OCI-LY7 (cell line): ENCODE measurements at regions not wholly inside any gene's neighbourhood (a gene's known extent, or its start where the extent isn't known, plus 50 kb on each side); places are given as distances from the start of the nearest gene placed in this dataset.

Source experiments
- BruUV-seq: library from RNA; stranded (reverse); fragments of 400-500 nt; replicated peaks from 2 replicates; lab custom pipeline; 2021; lab: Mats Ljungman, UMichigan
- CTCF ChIA-PET: fragments of 300-600 bp; sonication (Branson Sonifier 250); formaldehyde crosslinking; loops from one replicate; lab custom pipeline; 2022; ENCODE audit warnings: antibody characterized with exemption; ENCODE audit not compliant: unreplicated experiment; lab: Charles Lee
- POLR2A ChIA-PET: fragments of 300-600 bp; sonication (Branson Sonifier 250); formaldehyde crosslinking; loops from one replicate; lab custom pipeline; 2022; ENCODE audit warnings: antibody characterized with exemption; lab: Charles Lee
- DNase-seq: peaks from one replicate; pipeline ENCODE4 v3.0.0-alpha.2; 2015; ENCODE audit warnings: low spot score
- H2AFZ ChIP-seq: fragments of 200-600 bp; sonication (generic), shearing (Covaris generic); 2 replicates; pipeline ENCODE4 v1.6.1; 2014; ENCODE audit warnings: mild to moderate bottlenecking, antibody characterized with exemption, low read length, moderate library complexity
- H3K27ac ChIP-seq: fragments of 200-600 bp; sonication (generic); 2 replicates; pipeline ENCODE4 v1.5.1; 2014; ENCODE audit warnings: mixed run types, low read depth, mild to moderate bottlenecking, moderate library complexity, low read length, inconsistent platforms; ENCODE audit not compliant: poor library complexity, severe bottlenecking
- H3K36me3 ChIP-seq: fragments of 200-600 bp; sonication (generic); 2 replicates; pipeline ENCODE4 v1.6.1; 2014; ENCODE audit warnings: mild to moderate bottlenecking, antibody characterized with exemption, low read length, moderate library complexity, mixed read lengths; ENCODE audit not compliant: insufficient read depth
- H3K4me1 ChIP-seq: fragments of 200-600 bp; sonication (generic); 2 replicates; pipeline ENCODE4 v1.5.1; 2014; ENCODE audit warnings: mild to moderate bottlenecking, low read length; ENCODE audit not compliant: insufficient read depth, poor library complexity, severe bottlenecking
- H3K4me2 ChIP-seq: fragments of 200-600 bp; sonication (generic); 2 replicates; pipeline ENCODE4 v1.6.1; 2014; ENCODE audit warnings: mild to moderate bottlenecking, low read length
- H3K4me3 ChIP-seq: fragments of 200-600 bp; sonication (generic); 2 replicates; pipeline ENCODE4 v1.5.1; 2014; ENCODE audit warnings: mild to moderate bottlenecking, low read depth, low read length; ENCODE audit not compliant: poor library complexity, severe bottlenecking
- H3K79me2 ChIP-seq: fragments of 200-600 bp; sonication (generic); 2 replicates; pipeline ENCODE4 v1.6.1; 2016; ENCODE audit warnings: low read depth, mild to moderate bottlenecking, low read length, moderate library complexity, mixed read lengths; ENCODE audit not compliant: insufficient read depth
- H3K9me2 ChIP-seq: fragments of 200-600 bp; sonication (generic); 2 replicates; pipeline ENCODE4 v1.6.1; 2016; ENCODE audit warnings: mild to moderate bottlenecking, low read length, mixed read lengths; ENCODE audit not compliant: insufficient read depth
- H3K9me3 ChIP-seq: fragments of 200-600 bp; sonication (generic); 2 replicates; pipeline ENCODE4 v1.6.1; 2014; ENCODE audit warnings: mild to moderate bottlenecking, mixed run types, low read length, mixed read lengths
- H4K20me1 ChIP-seq: fragments of 200-600 bp; sonication (generic); 2 replicates; pipeline ENCODE4 v1.6.1; 2014; ENCODE audit warnings: mild to moderate bottlenecking, antibody characterized with exemption, low read length, moderate library complexity, mixed read lengths; ENCODE audit not compliant: insufficient read depth
- EZH2phosphoT487 ChIP-seq: fragments of 200-600 bp; sonication (generic); IDR thresholded peaks from 2 replicates; pipeline ENCODE4 v1.6.1; 2018; ENCODE audit warnings: low read depth, borderline replicate concordance, mild to moderate bottlenecking, mixed run types, antibody characterized with exemption, low read length, moderate library complexity, mixed read lengths
- intact Hi-C: fragments of 100-400 bp; cut with micrococcal nuclease; formaldehyde crosslinking; loops from one replicate; pipeline ENCODE4 v1.10.0; 2022; ENCODE audit not compliant: unreplicated experiment
- TF ChIP-seq, protein P1 (sequence below): fragments of 200-600 bp; sonication (generic); conservative IDR thresholded peaks from 2 replicates; pipeline ENCODE4 v1.5.1; 2014; ENCODE audit warnings: mild to moderate bottlenecking, antibody characterized with exemption, low read length, moderate library complexity, mixed read lengths

DNA sequence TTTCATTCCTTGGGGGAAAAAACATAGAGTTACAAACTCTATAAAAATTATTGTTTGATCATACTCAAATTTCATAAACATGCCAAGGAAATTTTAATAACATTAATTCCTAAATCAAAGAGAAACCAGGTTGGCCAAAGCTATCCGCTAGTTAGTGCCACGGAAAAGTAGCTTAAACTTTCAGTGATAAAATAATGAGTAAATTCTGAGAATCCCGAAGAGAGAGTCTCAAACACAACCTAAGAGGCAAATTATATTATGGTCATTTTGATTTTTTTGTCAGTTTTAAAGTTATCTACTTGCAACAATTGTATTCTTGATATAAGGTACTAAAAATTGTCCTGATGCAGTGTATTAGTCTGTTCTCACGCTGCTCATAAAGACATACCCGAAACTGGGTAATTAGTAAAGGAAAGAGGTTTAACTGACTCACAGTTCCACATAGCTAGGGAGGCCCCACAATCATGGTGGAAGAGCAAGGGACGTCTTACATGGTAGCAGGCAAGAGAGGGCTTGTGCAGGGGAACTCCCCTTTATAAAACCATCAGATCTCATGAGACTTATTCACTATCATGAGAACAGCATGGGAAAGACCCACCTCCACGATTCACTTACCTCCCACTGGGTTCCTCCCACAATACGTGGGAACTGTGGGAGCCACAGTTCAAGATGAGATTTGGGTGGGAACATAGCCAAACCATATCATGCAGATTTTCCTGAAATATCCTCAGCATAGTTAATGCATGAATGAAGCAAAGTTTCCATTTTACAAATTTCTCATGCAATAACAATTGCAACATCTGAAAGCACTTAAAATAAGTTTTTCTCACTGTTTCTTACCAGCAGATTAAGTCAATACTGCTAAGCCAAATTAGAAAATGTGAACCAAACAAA lies 205.9 kb upstream of the STK17B start:
- intact Hi-C loops, result no loop called here

DNA sequence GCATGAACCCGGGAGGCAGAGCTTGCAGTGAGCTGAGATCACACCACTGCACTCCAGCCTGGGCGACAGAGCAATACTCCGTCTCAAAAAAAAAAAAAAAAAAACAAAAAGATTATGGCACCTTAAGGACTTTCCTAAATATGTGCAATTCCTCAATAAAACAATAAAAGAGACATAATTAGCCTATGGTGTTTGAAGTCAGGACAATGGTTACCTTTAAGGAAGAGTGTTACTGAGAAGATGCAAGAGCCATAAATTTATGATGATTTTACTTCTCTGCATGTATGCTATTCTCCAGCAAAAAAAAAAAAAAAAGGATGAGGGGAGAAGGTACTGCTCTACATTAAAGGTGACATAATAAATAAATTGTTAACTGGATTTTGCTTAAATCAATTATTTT lies 208.2 kb upstream of the STK17B start:
- Histone ChIP-seq H3K4me3 (no peak overlapping the region), H3K4me1 (no peaks in the 10 kb centered on the region), H3K9me3 (no peaks in the 10 kb centered on the region), H3K9me2 (no peaks in the 10 kb centered on the region), H2AFZ (no peak overlapping the region), H3K4me2 (no peak overlapping the region), H4K20me1 (no peaks in the 10 kb centered on the region), H3K27ac (no peak overlapping the region), H3K79me2 (no peaks in the 10 kb centered on the region), H3K36me3 (no peaks in the 10 kb centered on the region)
- DNase-seq, result no peak
- POLR2A ChIA-PET, result no interaction called here
- no TSS peak for BruUV-seq
- intact Hi-C loops, result no loop called here
- TF ChIP-seq, protein P1, sequence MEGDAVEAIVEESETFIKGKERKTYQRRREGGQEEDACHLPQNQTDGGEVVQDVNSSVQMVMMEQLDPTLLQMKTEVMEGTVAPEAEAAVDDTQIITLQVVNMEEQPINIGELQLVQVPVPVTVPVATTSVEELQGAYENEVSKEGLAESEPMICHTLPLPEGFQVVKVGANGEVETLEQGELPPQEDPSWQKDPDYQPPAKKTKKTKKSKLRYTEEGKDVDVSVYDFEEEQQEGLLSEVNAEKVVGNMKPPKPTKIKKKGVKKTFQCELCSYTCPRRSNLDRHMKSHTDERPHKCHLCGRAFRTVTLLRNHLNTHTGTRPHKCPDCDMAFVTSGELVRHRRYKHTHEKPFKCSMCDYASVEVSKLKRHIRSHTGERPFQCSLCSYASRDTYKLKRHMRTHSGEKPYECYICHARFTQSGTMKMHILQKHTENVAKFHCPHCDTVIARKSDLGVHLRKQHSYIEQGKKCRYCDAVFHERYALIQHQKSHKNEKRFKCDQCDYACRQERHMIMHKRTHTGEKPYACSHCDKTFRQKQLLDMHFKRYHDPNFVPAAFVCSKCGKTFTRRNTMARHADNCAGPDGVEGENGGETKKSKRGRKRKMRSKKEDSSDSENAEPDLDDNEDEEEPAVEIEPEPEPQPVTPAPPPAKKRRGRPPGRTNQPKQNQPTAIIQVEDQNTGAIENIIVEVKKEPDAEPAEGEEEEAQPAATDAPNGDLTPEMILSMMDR, result no peak
- TF ChIP-seq EZH2phosphoT487, result no peak
- CTCF ChIA-PET, result no interaction called here

More for the DNA sequence above, 205.9 kb upstream of the STK17B start:
- Histone ChIP-seq H3K79me2 (no peaks in the 10 kb centered on the region), H3K9me2 (no peaks in the 10 kb centered on the region), H3K4me1 (no peaks in the 10 kb centered on the region), H4K20me1 (no peaks in the 10 kb centered on the region), H3K4me2 (no peak overlapping the region), H3K36me3 (no peaks in the 10 kb centered on the region), H3K9me3 (no peaks in the 10 kb centered on the region), H3K4me3 (no peak overlapping the region), H3K27ac (no peak overlapping the region), H2AFZ (no peak overlapping the region)
- no peak for TF ChIP-seq EZH2phosphoT487
- TF ChIP-seq, protein P1, result no peak
- POLR2A ChIA-PET, result interaction anchor here (1.0 kb wide), 1 partner anchor 11 kb away, joined by 4 read pairs; no protein-coding TSS in a partner anchor
- DNase-seq, result no peak
- no TSS peak for BruUV-seq
- CTCF ChIA-PET, result no interaction called here

- CTCF ChIA-PET, result no interaction called here
- TF ChIP-seq EZH2phosphoT487, result no peak
- TF ChIP-seq, protein P1, result no peak
- H3K4me3 ChIP-seq, result no peak overlapping the region
- no peaks in the 10 kb centered on the region for H4K20me1 ChIP-seq
- H3K36me3 ChIP-seq, result no peaks in the 10 kb centered on the region
- no peaks in the 10 kb centered on the region for H3K79me2 ChIP-seq
- no peak overlapping the region for H3K4me2 ChIP-seq
- H3K27ac ChIP-seq, result no peak overlapping the region
- DNase-seq, result no peak
- no TSS peak for BruUV-seq
- no peaks in the 10 kb centered on the region for H3K4me1 ChIP-seq
- H3K9me3 ChIP-seq, result no peaks in the 10 kb centered on the region
- no peak overlapping the region for H2AFZ ChIP-seq
- POLR2A ChIA-PET, result no interaction called here
- H3K9me2 ChIP-seq, result no peaks in the 10 kb centered on the region
- intact Hi-C loops, result no loop called here
These were observed 208.7 kb upstream of the STK17B start for GRCh38 chr2:196380098-196380497.
